ENCODE measurements at regions not wholly inside any gene's neighbourhood (a gene's known extent, or its start where the extent isn't known, plus 50 kb on each side); places are given as distances from the start of the nearest gene placed in this dataset.
"Not testable (repeated sequence)": the region's sequence is repeated elsewhere in the genome, so short reads cannot be mapped to it uniquely, and the experiment has no call there.

DNA sequence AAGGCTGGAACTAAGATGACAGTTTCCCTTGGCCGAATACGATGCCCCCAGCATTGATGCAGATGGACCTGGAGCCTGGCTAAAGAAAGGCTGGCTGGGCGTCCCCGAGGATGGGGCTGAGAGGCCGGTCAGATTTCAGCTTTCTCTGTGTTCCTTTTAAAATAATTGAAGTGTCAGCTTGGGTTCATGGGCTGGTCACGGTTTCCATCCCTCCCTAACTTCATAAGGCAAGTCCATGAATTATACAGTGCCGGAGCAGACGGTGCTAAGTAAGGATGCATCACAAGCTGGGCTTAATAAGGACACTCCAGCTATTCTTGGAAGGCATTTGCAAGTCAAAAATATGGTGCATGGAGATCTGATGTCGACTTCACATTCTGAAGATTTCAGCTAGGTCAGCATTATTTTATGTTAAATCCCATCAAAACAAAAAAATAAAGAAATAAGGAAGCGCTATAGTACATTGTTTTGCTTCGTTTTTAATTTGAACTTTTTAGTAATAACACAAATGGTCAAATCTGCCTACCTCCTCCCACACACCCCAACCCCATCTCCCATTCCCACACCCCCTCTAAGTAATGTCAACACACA, 220.8 kb downstream of the RPLP1 start:
- intact Hi-C loops (cut with DNase I), result no loop called here
- H3K36me3 ChIP-seq, result no peaks in the 10 kb centered on the region
- WGBS, result 54% methylated on average over 11 of the region's 11 CpGs
- H3K4me1 ChIP-seq (replicated peaks), result no peaks in the 10 kb centered on the region
- no peaks in the 10 kb centered on the region for H3K27me3 ChIP-seq (replicated peaks; ENCODE audit: insufficient read depth)
- no peak overlapping the region for H3K4me3 ChIP-seq
- TF ChIP-seq POLR2AphosphoS5 (IDR thresholded peaks at IDR 0.05), result no peak
- TF ChIP-seq POLR2A (IDR thresholded peaks at IDR 0.05), result no peak
- H3K9me3 ChIP-seq, result no peaks in the 10 kb centered on the region
- H3K27ac ChIP-seq, result no peak overlapping the region
- DNase-seq (ENCODE audit: low spot score), result no peak

DNA sequence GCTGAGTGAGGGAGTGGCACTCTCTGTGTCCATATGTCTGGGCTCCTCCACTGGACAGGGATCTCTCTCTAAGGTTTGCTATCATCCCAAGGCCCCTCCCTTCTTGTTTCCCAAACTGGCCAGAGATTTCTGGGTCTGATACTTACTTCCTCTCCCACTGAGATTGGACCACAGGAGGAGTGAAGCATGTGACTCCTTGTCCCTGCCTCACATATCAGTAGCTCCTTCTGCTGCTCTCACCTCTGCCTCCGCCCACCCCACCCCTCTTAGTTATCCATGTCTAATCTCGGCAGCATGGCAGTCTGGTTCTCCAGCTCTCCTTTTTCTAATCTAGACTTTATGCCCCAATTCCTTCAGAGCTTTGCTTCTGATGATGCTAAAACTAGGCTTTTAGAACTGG, 223.1 kb downstream of the RPLP1 start:
- Histone ChIP-seq H3K9me3 (no peaks in the 10 kb centered on the region), H3K4me3 (no peak overlapping the region), H3K27me3 (replicated peaks; ENCODE audit: insufficient read depth) (no peaks in the 10 kb centered on the region), H3K27ac (no peak overlapping the region), H3K4me1 (replicated peaks) (no peaks in the 10 kb centered on the region), H3K36me3 (no peaks in the 10 kb centered on the region)
- 91% methylated on average over 2 of the region's 2 CpGs for WGBS
- no peak for TF ChIP-seq POLR2A (IDR thresholded peaks at IDR 0.05)
- TF ChIP-seq POLR2AphosphoS5 (IDR thresholded peaks at IDR 0.05), result no peak
- TF ChIP-seq, protein P1, sequence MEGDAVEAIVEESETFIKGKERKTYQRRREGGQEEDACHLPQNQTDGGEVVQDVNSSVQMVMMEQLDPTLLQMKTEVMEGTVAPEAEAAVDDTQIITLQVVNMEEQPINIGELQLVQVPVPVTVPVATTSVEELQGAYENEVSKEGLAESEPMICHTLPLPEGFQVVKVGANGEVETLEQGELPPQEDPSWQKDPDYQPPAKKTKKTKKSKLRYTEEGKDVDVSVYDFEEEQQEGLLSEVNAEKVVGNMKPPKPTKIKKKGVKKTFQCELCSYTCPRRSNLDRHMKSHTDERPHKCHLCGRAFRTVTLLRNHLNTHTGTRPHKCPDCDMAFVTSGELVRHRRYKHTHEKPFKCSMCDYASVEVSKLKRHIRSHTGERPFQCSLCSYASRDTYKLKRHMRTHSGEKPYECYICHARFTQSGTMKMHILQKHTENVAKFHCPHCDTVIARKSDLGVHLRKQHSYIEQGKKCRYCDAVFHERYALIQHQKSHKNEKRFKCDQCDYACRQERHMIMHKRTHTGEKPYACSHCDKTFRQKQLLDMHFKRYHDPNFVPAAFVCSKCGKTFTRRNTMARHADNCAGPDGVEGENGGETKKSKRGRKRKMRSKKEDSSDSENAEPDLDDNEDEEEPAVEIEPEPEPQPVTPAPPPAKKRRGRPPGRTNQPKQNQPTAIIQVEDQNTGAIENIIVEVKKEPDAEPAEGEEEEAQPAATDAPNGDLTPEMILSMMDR (IDR thresholded peaks at IDR 0.05), result no peak
- intact Hi-C loops (cut with DNase I), result no loop called here
- no peak for DNase-seq (ENCODE audit: low spot score)

DNA sequence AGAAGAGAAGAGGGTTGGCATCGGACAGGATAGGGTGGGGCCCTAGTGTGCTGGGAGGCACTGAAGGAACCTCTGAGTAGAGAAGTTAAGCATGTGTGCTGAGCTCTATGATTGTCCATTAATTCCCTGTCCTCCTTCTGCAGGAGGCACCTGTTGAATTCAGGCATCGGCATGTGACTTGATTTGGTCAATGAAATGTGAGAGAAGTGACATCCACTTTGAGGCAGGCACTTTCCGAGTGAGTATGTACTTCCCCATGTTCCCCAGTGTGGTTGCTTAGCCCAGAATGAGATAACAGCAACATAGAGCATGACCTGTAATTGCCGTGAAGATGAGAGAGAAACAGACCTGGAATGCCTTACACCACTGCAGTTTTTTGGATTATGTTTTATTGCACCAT, 224.8 kb downstream of the RPLP1 start:
- intact Hi-C loops (cut with DNase I), result no loop called here
- no peak for DNase-seq (ENCODE audit: low spot score)
- H3K4me1 ChIP-seq (replicated peaks), result no peaks in the 10 kb centered on the region
- 78% methylated on average over 4 of the region's 4 CpGs for WGBS
- TF ChIP-seq POLR2A (IDR thresholded peaks at IDR 0.05), result no peak
- TF ChIP-seq, protein P1 (IDR thresholded peaks at IDR 0.05), result no peak
- no peak for TF ChIP-seq POLR2AphosphoS5 (IDR thresholded peaks at IDR 0.05)
- H3K36me3 ChIP-seq, result no peaks in the 10 kb centered on the region
- no peak overlapping the region for H3K27ac ChIP-seq
- no peaks in the 10 kb centered on the region for H3K27me3 ChIP-seq (replicated peaks; ENCODE audit: insufficient read depth)
- H3K9me3 ChIP-seq, result no peaks in the 10 kb centered on the region
- H3K4me3 ChIP-seq, result no peak overlapping the region

DNA sequence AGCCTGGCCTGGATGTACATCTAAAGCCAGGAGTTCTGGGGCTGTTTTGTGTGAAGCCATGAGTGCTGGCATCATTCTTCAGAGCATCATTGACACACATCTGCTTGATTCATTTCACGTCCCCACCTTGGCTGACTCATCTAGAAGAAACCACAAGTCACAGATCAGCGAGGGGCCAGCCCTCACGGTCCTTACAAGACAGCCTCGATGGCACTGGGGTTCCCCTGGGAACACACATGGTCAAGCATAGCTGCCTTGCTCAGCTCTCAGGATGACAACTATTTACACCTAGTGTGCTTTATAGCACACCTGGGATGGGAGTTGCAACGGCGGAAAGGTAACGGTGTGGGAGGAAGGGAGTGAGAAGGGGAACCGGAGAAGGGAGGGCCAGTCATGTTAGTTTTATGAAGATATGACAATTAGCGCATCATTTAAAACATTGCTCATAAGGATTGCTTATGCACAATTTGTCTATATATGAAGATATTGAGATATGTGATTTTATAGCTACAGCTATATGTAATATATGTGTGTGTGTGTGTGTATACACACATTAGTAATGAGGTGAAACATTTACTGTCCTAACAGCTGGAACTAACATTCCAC, 227.1 kb downstream of the RPLP1 start:
- no peak for DNase-seq (ENCODE audit: low spot score)
- Histone ChIP-seq H3K4me3 (no peak overlapping the region), H3K27me3 (replicated peaks; ENCODE audit: insufficient read depth) (no peaks in the 10 kb centered on the region), H3K27ac (no peak overlapping the region), H3K36me3 (no peaks in the 10 kb centered on the region), H3K4me1 (replicated peaks) (no peaks in the 10 kb centered on the region), H3K9me3 (no peaks in the 10 kb centered on the region)
- WGBS, result 78% methylated on average over 9 of the region's 9 CpGs
- TF ChIP-seq POLR2AphosphoS5 (IDR thresholded peaks at IDR 0.05), result no peak
- TF ChIP-seq POLR2A (IDR thresholded peaks at IDR 0.05), result no peak
- TF ChIP-seq, protein P1 (IDR thresholded peaks at IDR 0.05), result no peak
- intact Hi-C loops (cut with DNase I), result no loop called here

DNA sequence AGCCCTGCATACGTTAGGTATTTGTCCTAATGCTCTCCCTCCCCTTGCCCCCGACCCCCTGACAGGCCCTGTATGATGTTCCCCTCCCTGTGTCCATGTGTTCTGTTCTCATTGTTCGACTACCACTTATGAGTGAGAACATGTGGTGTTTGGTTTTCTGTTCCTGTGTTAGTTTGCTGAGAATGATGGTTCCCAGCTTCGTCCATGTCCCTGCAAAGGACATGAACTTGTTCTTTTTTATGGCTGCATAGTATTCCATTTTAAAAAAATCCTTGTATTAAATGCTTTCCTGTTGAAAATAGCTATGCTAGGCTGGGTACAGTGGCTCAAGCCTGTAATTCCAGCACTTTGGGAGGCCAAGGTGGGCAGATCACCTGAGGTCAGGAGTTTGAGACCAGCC, 232.2 kb downstream of the RPLP1 start:
- H3K36me3 ChIP-seq; H3K27me3 ChIP-seq (replicated peaks; ENCODE audit: insufficient read depth); DNase-seq (ENCODE audit: low spot score); H3K4me1 ChIP-seq (replicated peaks); H3K4me3 ChIP-seq; H3K27ac ChIP-seq; H3K9me3 ChIP-seq; intact Hi-C loops (cut with DNase I): not testable (repeated sequence)
- WGBS, result 87% methylated on average over 4 of the region's 4 CpGs

All from prostate gland (tissue), 2 donors.